NCI-H82 (cell line): ENCODE measurements at regions not wholly inside any gene's neighbourhood (a gene's known extent, or its start where the extent isn't known, plus 50 kb on each side); places are given as distances from the start of the nearest gene placed in this dataset.

Experiments used
- DNase-seq: peaks from one replicate; lab custom pipeline; 2025; lab: John Stamatoyannopoulos, UW

- no peak for DNase-seq
Measured at GRCh38 chr2:223523551-223524001, 78.6 kb downstream of the SCG2 start.

GRCh38 chr2:223524066-223524465 lies 78.1 kb downstream of the SCG2 start:
- DNase-seq = no peak

GRCh38 chr2:223526106-223526505 lies 76.1 kb downstream of the SCG2 start:
- DNase-seq = no peak

- no peak for DNase-seq
Measured at GRCh38 chr2:223528036-223528435, 74.1 kb downstream of the SCG2 start.

- no peak for DNase-seq
Measured at GRCh38 chr2:223529696-223530095, 72.5 kb downstream of the SCG2 start.

GRCh38 chr2:223530811-223531210 lies 71.3 kb downstream of the SCG2 start:
- DNase-seq = no peak

GRCh38 chr2:223532161-223532560 lies 70.0 kb downstream of the SCG2 start:
- DNase-seq = no peak

GRCh38 chr2:223532712-223533111 lies 69.4 kb downstream of the SCG2 start:
- DNase-seq = no peak

- no peak for DNase-seq
Measured at GRCh38 chr2:223536546-223536945, 65.6 kb downstream of the SCG2 start.

- no peak for DNase-seq
Measured at GRCh38 chr2:223537115-223537514, 65.0 kb downstream of the SCG2 start.

- no peak for DNase-seq
Measured at GRCh38 chr2:223537651-223538601, 64.2 kb downstream of the SCG2 start.

- DNase-seq = no peak
Measured at GRCh38 chr2:223538920-223539440, 63.2 kb downstream of the SCG2 start.

- no peak for DNase-seq
Measured at GRCh38 chr2:223541546-223541945, 60.6 kb downstream of the SCG2 start.

- DNase-seq = no peak
Measured at GRCh38 chr2:223542501-223542900, 59.7 kb downstream of the SCG2 start.

GRCh38 chr2:223545406-223545805 lies 56.8 kb downstream of the SCG2 start:
- DNase-seq = no peak

GRCh38 chr2:223545830-223546229 lies 56.3 kb downstream of the SCG2 start:
- DNase-seq = no peak
